ENCODE measurements at regions not wholly inside any gene's neighbourhood (a gene's known extent, or its start where the extent isn't known, plus 50 kb on each side); places are given as distances from the start of the nearest gene placed in this dataset.

GRCh38 chr13:103531278-103531677 lies 465.1 kb upstream of the SLC10A2 start:
- no peak for TF ChIP-seq ZBTB26 (tag by site-specific recombination; optimal IDR thresholded peaks at IDR 0.05)
- H3K27ac ChIP-seq (ENCODE audit: extremely low read depth, low read depth, low read length), result no peak overlapping the region
- H3K4me1 ChIP-seq (ENCODE audit: control insufficient read depth, insufficient read depth, low read length), result no peaks in the 10 kb centered on the region
- POLR2A ChIA-PET, result no interaction called here
- CTCF ChIA-PET, result no interaction called here
- H3K4me3 ChIP-seq (ENCODE audit: low read depth, low read length), result no peak overlapping the region
- no peaks in the 10 kb centered on the region for H3K9me3 ChIP-seq (ENCODE audit: control insufficient read depth, insufficient read depth, low read depth, low read length)
- H3K36me3 ChIP-seq (ENCODE audit: control insufficient read depth in 2 of 2, insufficient read depth in 1 of 2, low read length in 2 of 2), result no peaks in the 10 kb centered on the region

GRCh38 chr13:103528437-103528836 lies 462.2 kb upstream of the SLC10A2 start:
- Histone ChIP-seq H3K4me3 (ENCODE audit: low read depth, low read length) (no peak overlapping the region), H3K9me3 (ENCODE audit: control insufficient read depth, insufficient read depth, low read depth, low read length) (no peaks in the 10 kb centered on the region), H3K27ac (ENCODE audit: extremely low read depth, low read depth, low read length) (no peak overlapping the region), H3K36me3 (ENCODE audit: control insufficient read depth in 2 of 2, insufficient read depth in 1 of 2, low read length in 2 of 2) (no peaks in the 10 kb centered on the region), H3K4me1 (ENCODE audit: control insufficient read depth, insufficient read depth, low read length) (no peaks in the 10 kb centered on the region)
- CTCF ChIA-PET, result no interaction called here
- TF ChIP-seq OSR2 (tag by site-specific recombination; IDR thresholded peaks at IDR 0.05), result no peak
- POLR2A ChIA-PET, result no interaction called here

- no peak overlapping the region for H3K27ac ChIP-seq (ENCODE audit: extremely low read depth, low read depth, low read length)
- TF ChIP-seq ZNF394 (tag by site-specific recombination; IDR thresholded peaks at IDR 0.05; ENCODE audit: borderline replicate concordance) (no peak), ZNF19 (tag by site-specific recombination; IDR thresholded peaks at IDR 0.05; ENCODE audit: low read depth) (no peak), ZNF624 (tag by site-specific recombination; IDR thresholded peaks at IDR 0.05) (no peak), REST (tag by site-specific recombination; IDR thresholded peaks at IDR 0.05) (no peak), ZNF660 (tag by site-specific recombination; IDR thresholded peaks at IDR 0.05) (no peak), BCL11B (tag by site-specific recombination; IDR thresholded peaks at IDR 0.05; ENCODE audit: low read depth) (no peak), ZNF302 (tag by site-specific recombination; IDR thresholded peaks at IDR 0.05; ENCODE audit: low read depth) (no peak), ZNF169 (tag by site-specific recombination; IDR thresholded peaks at IDR 0.05) (no peak), ZIC2 (tag by site-specific recombination; IDR thresholded peaks at IDR 0.05) (no peak), ZNF514 (tag by site-specific recombination; IDR thresholded peaks at IDR 0.05) (no peak), ZNF843 (tag by site-specific recombination; IDR thresholded peaks at IDR 0.05) (no peak), ZBTB8A (tag by site-specific recombination; IDR thresholded peaks at IDR 0.05) (no peak), GLIS1 (tag by site-specific recombination; IDR thresholded peaks at IDR 0.05) (no peak), ZNF548 (tag by site-specific recombination; IDR thresholded peaks at IDR 0.05) (no peak), ZBTB21 (tag by site-specific recombination; IDR thresholded peaks at IDR 0.05) (no peak), YY2 (tag by site-specific recombination; IDR thresholded peaks at IDR 0.05) (no peak), ZNF366 (tag by site-specific recombination; conservative IDR thresholded peaks at IDR 0.05) (no peak), KLF16 (tag by site-specific recombination; IDR thresholded peaks at IDR 0.05) (no peak), KLF7 (tag by site-specific recombination; IDR thresholded peaks at IDR 0.05; ENCODE audit: borderline replicate concordance) (no peak)
- H3K4me3 ChIP-seq (ENCODE audit: low read depth, low read length), result no peak overlapping the region
- H3K4me1 ChIP-seq (ENCODE audit: control insufficient read depth, insufficient read depth, low read length), result no peaks in the 10 kb centered on the region
- POLR2A ChIA-PET, result no interaction called here
- H3K36me3 ChIP-seq (ENCODE audit: control insufficient read depth in 2 of 2, insufficient read depth in 1 of 2, low read length in 2 of 2), result no peaks in the 10 kb centered on the region
- CTCF ChIA-PET, result no interaction called here
- H3K9me3 ChIP-seq (ENCODE audit: control insufficient read depth, insufficient read depth, low read depth, low read length), result no peaks in the 10 kb centered on the region
Measured at GRCh38 chr13:103525530-103525929, 459.3 kb upstream of the SLC10A2 start.
